ENCODE measurements at regions not wholly inside any gene's neighbourhood (a gene's known extent, or its start where the extent isn't known, plus 50 kb on each side); places are given as distances from the start of the nearest gene placed in this dataset.

DNA sequence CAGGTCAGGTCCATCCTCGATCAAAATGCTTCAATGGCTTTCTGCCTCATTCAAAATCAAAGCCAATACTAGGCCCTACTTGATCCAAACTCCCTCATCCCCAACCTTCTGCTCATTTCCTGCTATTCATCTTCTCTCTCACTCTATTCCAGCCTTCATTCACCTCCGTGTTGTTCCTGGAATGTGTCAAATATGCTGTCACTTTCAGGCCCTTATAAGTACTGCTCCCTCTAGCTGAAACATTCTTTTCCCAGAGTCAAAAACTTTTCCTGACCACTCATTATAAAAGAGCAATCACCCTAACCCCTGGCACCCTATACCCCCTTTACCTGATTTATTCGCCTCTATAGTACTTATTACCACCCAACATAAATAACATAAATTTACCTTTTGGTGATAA lies 303.7 kb upstream of the PMFBP1 start:
- TF ChIP-seq CTCF (IDR thresholded peaks at IDR 0.05), result no peak
- Histone ChIP-seq H3K4me3 (no peak overlapping the region), H3K36me3 (no peaks in the 10 kb centered on the region), H3K27ac (no peak overlapping the region), H3K27me3 (no peaks in the 10 kb centered on the region), H3K4me1 (no peaks in the 10 kb centered on the region), H3K9me3 (no peaks in the 10 kb centered on the region)
- intact Hi-C loops (cut with DNase I), result no loop called here
- ATAC-seq (peak; percentile 37), DNase-seq (no peak)

GRCh38 chr16:72474501-72475123 lies 302.7 kb upstream of the PMFBP1 start:
- H3K27ac ChIP-seq, result no peak overlapping the region

GRCh38 chr16:72473631-72474030 lies 301.7 kb upstream of the PMFBP1 start:
- Histone ChIP-seq H3K4me3 (no peak overlapping the region), H3K9me3 (no peaks in the 10 kb centered on the region), H3K27ac (no peak overlapping the region), H3K4me1 (no peaks in the 10 kb centered on the region), H3K27me3 (no peaks in the 10 kb centered on the region), H3K36me3 (no peaks in the 10 kb centered on the region)
- intact Hi-C loops (cut with DNase I), result no loop called here
- DNase-seq (no peak), ATAC-seq (no peak)
- TF ChIP-seq CTCF (IDR thresholded peaks at IDR 0.05), result no peak

More at GRCh38 chr16:72474501-72475123, 302.7 kb upstream of the PMFBP1 start:
- TF ChIP-seq CTCF (IDR thresholded peaks at IDR 0.05), result no peak
- Histone ChIP-seq H3K27me3 (no peaks in the 10 kb centered on the region), H3K36me3 (no peaks in the 10 kb centered on the region), H3K4me3 (no peak overlapping the region), H3K9me3 (no peaks in the 10 kb centered on the region), H3K4me1 (no peaks in the 10 kb centered on the region)
- DNase-seq, result peak in 1 of 4 donors; percentile 7
- intact Hi-C loops (cut with DNase I), result no loop called here
- peak; percentile 82 for ATAC-seq

GRCh38 chr16:72471317-72471924 lies 299.5 kb upstream of the PMFBP1 start:
- intact Hi-C loops (cut with DNase I), result no loop called here
- DNase-seq (no peak), ATAC-seq (no peak)
- Histone ChIP-seq H3K9me3 (no peaks in the 10 kb centered on the region), H3K27ac (no peak overlapping the region), H3K27me3 (no peaks in the 10 kb centered on the region), H3K36me3 (no peaks in the 10 kb centered on the region), H3K4me1 (no peaks in the 10 kb centered on the region), H3K4me3 (no peak overlapping the region)
- no peak for TF ChIP-seq CTCF (IDR thresholded peaks at IDR 0.05)

DNA sequence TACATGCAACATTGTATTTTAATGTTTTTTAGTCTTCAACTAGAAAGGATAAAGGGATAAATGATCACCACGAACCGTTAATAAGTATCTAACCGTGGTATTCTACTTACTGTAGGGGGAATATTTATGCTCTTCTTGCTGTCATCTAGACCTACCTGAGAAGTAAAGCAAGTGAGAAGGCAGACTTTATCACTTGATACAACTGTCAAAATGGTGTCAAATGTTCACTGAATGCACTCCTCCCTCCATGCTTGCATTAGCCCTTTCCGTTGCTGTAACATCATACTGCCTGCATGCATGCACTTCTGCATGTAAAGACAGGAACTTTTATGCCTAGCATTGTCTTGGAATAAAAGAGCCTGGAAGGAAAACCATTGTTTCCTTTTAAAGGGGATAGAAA lies 298.6 kb upstream of the PMFBP1 start:
- no peak for DNase-seq
- Histone ChIP-seq H3K4me1 (no peaks in the 10 kb centered on the region), H3K27me3 (no peaks in the 10 kb centered on the region), H3K36me3 (no peaks in the 10 kb centered on the region), H3K9me3 (no peaks in the 10 kb centered on the region), H3K4me3 (no peak overlapping the region), H3K27ac (no peak overlapping the region)
- no peak for ATAC-seq
- no peak for TF ChIP-seq CTCF (IDR thresholded peaks at IDR 0.05)
- intact Hi-C loops (cut with DNase I), result no loop called here
